Astrocyte (in vitro differentiated cells and primary cell): ENCODE measurements at regions not wholly inside any gene's neighbourhood (a gene's known extent, or its start where the extent isn't known, plus 50 kb on each side); places are given as distances from the start of the nearest gene placed in this dataset.

Experiments
- EZH2 ChIP-seq: IDR thresholded peaks from 2 replicates; pipeline ENCODE4 v1.6.1; 2012; ENCODE audit warnings: mild to moderate bottlenecking, low read length, inconsistent platforms; ENCODE audit not compliant: insufficient read depth
- TF ChIP-seq, protein P1 (sequence below): IDR thresholded peaks from 2 replicates; pipeline ENCODE4 v1.5.1; 2011; ENCODE audit warnings: low read depth, mild to moderate bottlenecking, inconsistent platforms, low read length, moderate library complexity; ENCODE audit not compliant: insufficient read depth

DNA sequence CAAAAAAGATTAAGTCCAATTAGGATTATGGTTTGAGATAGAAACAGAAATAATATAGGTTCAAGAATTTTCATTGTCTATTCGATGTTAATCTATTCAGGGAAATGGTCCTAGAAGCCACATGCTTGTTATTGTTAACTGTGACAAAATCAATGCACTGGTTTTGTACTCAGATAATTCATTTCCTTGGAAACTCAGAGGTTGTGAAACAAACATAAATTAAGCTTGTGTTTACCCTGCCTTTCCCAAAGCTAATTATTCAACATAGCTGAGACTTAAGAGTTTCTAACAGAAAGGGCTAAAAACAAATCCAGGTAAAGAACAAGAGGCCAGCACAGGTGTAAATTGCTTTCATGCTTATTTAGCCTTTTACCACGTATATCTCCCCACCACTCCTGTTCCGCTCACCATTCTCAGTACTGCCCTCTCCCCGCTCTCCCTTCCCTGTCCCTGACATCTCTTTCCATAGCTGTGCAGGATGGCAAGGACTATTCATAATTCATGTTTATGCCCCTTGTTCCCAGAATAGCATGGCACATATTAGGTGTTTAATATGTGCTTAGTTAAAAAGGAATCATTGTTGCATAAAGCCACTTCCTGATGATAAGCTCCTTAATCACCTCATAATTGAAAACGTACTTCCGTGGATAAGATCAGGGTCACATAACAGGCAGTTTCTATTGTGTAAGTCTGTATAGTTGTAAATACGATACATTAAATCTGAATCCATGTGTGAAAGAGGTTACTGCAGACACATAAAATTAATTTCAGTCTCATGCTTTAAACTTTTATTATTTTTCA lies 131.8 kb upstream of the USP15 start:
- TF ChIP-seq, protein P1, sequence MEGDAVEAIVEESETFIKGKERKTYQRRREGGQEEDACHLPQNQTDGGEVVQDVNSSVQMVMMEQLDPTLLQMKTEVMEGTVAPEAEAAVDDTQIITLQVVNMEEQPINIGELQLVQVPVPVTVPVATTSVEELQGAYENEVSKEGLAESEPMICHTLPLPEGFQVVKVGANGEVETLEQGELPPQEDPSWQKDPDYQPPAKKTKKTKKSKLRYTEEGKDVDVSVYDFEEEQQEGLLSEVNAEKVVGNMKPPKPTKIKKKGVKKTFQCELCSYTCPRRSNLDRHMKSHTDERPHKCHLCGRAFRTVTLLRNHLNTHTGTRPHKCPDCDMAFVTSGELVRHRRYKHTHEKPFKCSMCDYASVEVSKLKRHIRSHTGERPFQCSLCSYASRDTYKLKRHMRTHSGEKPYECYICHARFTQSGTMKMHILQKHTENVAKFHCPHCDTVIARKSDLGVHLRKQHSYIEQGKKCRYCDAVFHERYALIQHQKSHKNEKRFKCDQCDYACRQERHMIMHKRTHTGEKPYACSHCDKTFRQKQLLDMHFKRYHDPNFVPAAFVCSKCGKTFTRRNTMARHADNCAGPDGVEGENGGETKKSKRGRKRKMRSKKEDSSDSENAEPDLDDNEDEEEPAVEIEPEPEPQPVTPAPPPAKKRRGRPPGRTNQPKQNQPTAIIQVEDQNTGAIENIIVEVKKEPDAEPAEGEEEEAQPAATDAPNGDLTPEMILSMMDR, result no peak
- TF ChIP-seq EZH2, result no peak
